ENCODE measurements at regions not wholly inside any gene's neighbourhood (a gene's known extent, or its start where the extent isn't known, plus 50 kb on each side); places are given as distances from the start of the nearest gene placed in this dataset.
"Not testable (repeated sequence)": the region's sequence is repeated elsewhere in the genome, so short reads cannot be mapped to it uniquely, and the experiment has no call there.

- DNase-seq = no peak
Measured at GRCh38 chr3:43236008-43236407, 50.3 kb upstream of the SNRK start.

- no peak for DNase-seq
Measured at GRCh38 chr3:43233062-43233461, 53.3 kb upstream of the SNRK start.

GRCh38 chr3:43231276-43232000 is 54.9 kb upstream of the SNRK start:
- no peak for DNase-seq

- not testable (repeated sequence) for DNase-seq
Measured at GRCh38 chr3:43229865-43230264, 56.5 kb upstream of the SNRK start.

- DNase-seq = not testable (repeated sequence)
Measured at GRCh38 chr3:43227685-43228084, 58.7 kb upstream of the SNRK start.

- DNase-seq = no peak
Measured at GRCh38 chr3:43224405-43225073, 61.8 kb upstream of the SNRK start.

GRCh38 chr3:43223670-43224364 is 62.5 kb upstream of the SNRK start:
- no peak for DNase-seq

GRCh38 chr3:43222590-43222989 is 63.8 kb upstream of the SNRK start:
- no peak for DNase-seq

- DNase-seq = no peak
Measured at GRCh38 chr3:43221076-43221475, 65.3 kb upstream of the SNRK start.

GRCh38 chr3:43219616-43220015 is 66.7 kb upstream of the SNRK start:
- no peak for DNase-seq

GRCh38 chr3:43218921-43219320 is 67.4 kb upstream of the SNRK start:
- no peak for DNase-seq

- no peak for DNase-seq
Measured at GRCh38 chr3:43218156-43218555, 68.2 kb upstream of the SNRK start.

GRCh38 chr3:43217633-43218032 is 68.7 kb upstream of the SNRK start:
- DNase-seq = no peak

- no peak for DNase-seq
Measured at GRCh38 chr3:43217206-43217605, 69.1 kb upstream of the SNRK start.

- no peak for DNase-seq
Measured at GRCh38 chr3:43215663-43216275, 70.6 kb upstream of the SNRK start.

- no peak for DNase-seq
Measured at GRCh38 chr3:43215138-43215537, 71.2 kb upstream of the SNRK start.

- DNase-seq = no peak
Measured at GRCh38 chr3:43214616-43215015, 71.7 kb upstream of the SNRK start.

- DNase-seq = no peak
Measured at GRCh38 chr3:43213631-43214030, 72.7 kb upstream of the SNRK start.

- DNase-seq = no peak
Measured at GRCh38 chr3:43212914-43213611, 73.3 kb upstream of the SNRK start.

GRCh38 chr3:43211681-43212080 is 74.7 kb upstream of the SNRK start:
- no peak for DNase-seq

GRCh38 chr3:43210049-43211027 is 76.0 kb upstream of the SNRK start:
- no peak for DNase-seq

GRCh38 chr3:43207628-43208085 is 78.7 kb upstream of the SNRK start:
- DNase-seq = no peak
